ENCODE measurements at regions not wholly inside any gene's neighbourhood (a gene's known extent, or its start where the extent isn't known, plus 50 kb on each side); places are given as distances from the start of the nearest gene placed in this dataset.
A peak's percentile ranks its signal among the peaks of the same experiment; 100 is the strongest.

DNA sequence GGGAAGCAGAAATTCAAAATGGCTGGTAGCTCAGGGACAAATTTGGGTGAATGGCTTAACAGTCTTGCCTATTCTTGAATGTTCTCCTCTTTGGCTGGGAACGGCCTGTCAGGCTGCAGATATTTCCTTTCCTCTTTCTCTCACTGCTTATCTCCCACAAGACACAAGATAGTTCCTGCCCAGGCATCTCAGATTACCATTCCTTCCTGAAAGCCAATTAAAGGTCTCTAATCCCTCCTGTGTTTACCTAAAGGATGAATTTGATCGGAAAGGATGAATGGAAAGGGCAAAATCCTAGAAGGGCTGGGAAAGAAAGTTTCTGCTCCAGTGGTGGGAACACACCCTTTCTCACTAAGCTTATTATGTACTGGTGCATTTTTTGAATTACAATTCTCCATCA lies 95.9 kb upstream of the JAG1 start:
- no peak for DNase-seq (ENCODE audit: low read depth in 2 of 3, low spot score in 2 of 3)

GRCh38 chr20:10770753-10771152 lies 97.0 kb upstream of the JAG1 start:
- no peak for DNase-seq (ENCODE audit: low read depth in 2 of 3, low spot score in 2 of 3)

- no peak for DNase-seq (ENCODE audit: low read depth in 2 of 3, low spot score in 2 of 3)
Measured at GRCh38 chr20:10771435-10772140, 97.8 kb upstream of the JAG1 start.

DNA sequence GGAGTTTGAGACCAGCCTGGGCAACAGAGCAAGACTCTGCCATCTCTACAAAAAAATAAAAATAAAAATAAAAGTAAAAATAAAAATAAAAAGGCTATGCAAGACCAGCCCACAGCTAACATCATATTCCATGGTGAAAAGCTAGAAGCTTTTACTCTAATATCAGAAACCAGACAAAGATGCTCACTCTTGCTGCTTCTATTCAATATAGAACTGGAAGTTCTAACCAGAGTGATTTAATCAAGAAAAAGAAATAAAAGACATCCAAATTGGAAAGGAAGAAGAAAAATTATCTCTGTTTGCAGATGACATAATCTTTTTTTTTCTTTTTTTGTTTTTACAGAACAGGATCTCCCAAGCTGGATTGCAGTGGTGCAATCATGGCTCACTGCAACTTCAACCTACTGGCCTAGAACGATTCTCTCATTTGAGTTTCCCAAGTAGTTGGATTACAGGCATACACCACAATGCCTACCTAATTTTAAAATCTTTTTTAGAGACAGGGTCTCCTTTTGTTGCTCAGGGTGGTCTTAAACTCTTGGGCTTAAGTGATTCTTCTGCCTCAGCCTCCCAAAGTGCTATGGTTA lies 100.7 kb upstream of the JAG1 start:
- no peak for DNase-seq (ENCODE audit: low read depth in 2 of 3, low spot score in 2 of 3)

GRCh38 chr20:10777710-10778109 lies 103.9 kb upstream of the JAG1 start:
- no peak for DNase-seq (ENCODE audit: low read depth in 2 of 3, low spot score in 2 of 3)

DNA sequence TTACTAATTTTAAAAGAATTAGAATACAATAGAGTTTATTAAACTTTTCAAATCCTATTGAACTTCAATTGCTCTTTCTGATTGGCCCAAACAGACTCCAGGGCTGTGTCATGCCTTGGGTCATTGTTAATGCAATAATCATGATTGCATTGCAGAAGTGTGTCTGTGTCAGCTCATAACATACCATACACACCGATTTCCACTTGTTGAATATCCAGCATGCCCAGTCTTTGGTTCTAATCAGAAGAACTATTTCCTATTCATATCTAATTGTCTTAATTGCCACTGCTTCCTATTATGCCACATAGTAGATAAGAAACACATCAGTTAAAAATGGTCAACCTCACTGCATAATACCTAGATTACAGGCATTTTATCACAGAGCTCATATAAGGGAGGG lies 106.1 kb upstream of the JAG1 start:
- no peak for DNase-seq (ENCODE audit: low read depth in 2 of 3, low spot score in 2 of 3)

DNA sequence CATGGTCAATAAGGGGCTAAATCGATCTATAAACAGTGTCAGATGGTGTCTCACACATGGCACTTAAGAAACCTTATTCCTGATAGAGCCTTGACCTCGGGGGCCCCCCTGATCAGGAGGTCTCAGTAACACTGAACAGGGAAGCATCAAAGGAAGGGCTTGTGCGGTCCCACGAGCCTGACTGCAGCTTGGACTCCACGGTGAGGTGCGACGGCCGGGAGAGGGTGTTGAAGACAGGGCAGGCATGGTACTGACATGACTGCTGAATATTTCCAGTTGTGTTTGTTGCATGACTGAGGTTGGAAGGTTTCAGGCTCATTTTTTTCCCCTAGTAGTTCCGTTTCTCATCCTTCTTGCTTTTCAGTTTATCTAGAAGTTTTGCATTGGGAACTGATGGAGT lies 107.1 kb upstream of the JAG1 start:
- no peak for DNase-seq (ENCODE audit: low read depth in 2 of 3, low spot score in 2 of 3)

DNA sequence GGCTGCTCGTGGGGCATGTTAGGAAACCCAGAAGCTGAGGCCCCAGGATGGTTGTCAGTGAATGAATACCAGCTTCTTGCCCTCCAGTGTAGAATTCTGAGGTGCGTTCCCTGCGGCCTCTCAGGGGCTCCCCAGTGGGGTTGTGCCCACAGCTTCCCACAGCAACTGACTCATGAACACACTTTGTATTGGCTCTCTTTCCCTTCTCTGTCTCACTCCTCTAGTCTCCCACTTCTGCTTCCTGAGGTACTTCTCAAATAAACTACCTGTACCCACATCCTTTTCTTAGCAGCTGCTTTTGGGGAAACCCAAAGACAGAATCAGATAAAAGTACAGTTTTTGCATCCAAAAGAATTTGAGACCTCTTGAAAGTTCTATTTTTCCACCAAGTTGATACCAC lies 107.7 kb upstream of the JAG1 start:
- DNase-seq (ENCODE audit: low read depth in 2 of 3, low spot score in 2 of 3), result peak in 2 of 3 donors; percentile 34 to 60

DNA sequence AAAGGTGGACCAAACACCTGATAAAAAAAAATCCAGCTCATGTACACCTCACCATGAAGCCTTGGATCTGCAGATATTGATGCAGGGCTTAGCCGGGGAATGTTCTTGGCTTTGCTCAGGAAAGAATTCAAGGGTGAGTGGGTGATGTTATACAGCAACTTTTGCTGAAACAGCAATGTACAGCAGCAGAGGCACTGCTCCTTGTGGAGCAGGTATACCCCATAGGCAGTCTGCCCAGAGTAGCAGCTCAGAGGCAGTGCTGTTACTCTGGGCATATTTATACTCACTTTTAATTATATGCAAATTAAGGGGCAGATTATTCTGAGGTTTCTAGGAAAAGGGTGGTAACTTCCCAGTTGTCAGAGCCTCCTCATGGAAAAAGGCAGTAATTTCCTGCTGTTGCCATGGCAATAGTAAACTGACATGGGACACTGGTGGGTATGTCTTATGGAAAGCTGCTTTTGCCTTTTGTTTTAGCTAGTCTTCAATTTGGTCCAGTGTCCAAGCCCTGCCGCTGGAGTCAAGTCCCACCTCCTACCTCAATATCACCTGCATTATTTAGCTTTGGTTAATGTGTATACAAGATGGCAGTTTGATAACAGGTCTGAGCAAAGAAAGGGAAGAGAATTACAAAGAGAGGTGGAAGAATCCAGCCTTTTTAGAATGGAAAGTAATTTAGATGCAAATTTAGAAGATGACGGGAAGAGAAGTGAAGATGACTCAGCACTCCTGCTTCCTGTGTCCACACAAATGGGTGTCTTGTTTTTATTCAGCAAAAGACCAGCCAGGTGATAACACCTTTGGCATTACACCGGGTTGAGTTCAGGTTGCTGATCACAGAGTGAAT lies 110.1 kb upstream of the JAG1 start:
- DNase-seq (ENCODE audit: low read depth in 2 of 3, low spot score in 2 of 3), result no peak

DNA sequence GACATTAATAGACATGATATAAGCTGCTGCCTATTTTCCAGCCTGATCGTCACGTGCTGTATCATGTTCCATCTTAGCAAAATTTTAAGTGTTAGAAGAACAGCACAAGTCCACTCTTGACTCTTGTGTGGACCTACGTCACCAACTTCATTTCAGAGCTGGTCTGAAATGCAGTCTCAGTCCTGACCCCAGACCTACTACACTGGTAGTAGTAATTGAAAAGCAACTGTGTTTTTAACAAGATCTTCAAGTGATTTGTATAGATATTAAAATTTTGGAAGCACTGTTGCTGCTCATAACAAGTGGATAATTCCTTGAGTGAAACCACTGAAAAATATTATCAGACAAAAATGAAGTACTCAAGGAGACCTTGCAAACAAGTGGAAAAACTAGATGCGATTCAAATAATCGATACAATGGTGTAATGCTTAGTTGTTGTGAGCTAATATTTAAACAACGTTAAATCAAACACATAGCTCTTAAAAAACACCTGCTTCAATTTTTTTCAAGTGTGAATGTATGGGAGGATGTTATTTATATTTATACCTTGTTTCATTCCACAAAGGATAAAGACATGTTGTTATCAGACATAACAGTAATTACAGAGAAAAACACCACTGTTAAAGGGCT lies 110.9 kb upstream of the JAG1 start:
- no peak for DNase-seq (ENCODE audit: low read depth in 2 of 3, low spot score in 2 of 3)

GRCh38 chr20:10786678-10787077 lies 112.9 kb upstream of the JAG1 start:
- DNase-seq (ENCODE audit: low read depth in 2 of 3, low spot score in 2 of 3), result no peak

- no peak for DNase-seq (ENCODE audit: low read depth in 2 of 3, low spot score in 2 of 3)
Measured at GRCh38 chr20:10788055-10788454, 114.3 kb upstream of the JAG1 start.

DNA sequence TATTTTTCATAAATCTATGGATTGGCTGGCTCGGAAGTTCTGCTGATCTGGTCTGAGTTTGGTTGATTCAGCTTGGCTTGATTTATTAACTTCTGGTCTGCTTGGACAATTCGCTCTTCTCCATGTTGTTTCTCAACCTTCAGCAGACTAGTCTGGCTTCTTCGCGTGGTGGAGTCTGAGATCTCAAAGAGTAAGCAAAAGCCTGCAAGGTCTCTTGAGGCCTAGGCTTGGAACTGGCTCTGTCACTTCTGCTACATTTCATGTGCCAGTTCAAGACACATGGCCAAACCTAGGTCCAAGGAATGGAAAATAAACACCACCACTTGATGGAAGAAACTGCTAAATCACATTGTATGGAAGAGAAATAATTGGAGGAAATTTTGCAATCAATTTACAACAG lies 115.1 kb upstream of the JAG1 start:
- no peak for DNase-seq (ENCODE audit: low read depth in 2 of 3, low spot score in 2 of 3)

GRCh38 chr20:10789386-10789785 lies 115.6 kb upstream of the JAG1 start:
- DNase-seq (ENCODE audit: low read depth in 2 of 3, low spot score in 2 of 3), result no peak

GRCh38 chr20:10790013-10790412 lies 116.2 kb upstream of the JAG1 start:
- no peak for DNase-seq (ENCODE audit: low read depth in 2 of 3, low spot score in 2 of 3)

DNA sequence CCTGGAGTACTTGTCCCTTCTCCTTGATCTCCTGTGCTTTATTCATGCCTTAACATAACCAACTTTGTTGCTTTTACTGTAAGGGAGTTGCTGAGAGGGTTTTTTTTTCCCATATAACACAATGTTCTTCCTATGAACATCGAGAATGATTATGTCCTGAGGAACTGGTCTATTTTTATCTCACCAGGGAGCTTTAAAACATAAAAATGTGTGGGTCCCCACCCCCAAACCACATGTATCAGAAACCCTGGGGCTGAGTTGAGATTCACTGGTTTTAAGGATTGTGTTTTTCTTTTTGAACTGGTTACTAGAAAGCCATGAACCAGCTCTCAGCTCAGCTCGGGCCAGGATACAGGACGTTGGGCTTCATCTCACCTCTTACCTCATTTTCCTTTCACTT lies 118.5 kb upstream of the JAG1 start:
- DNase-seq (ENCODE audit: low read depth in 2 of 3, low spot score in 2 of 3), result no peak

DNA sequence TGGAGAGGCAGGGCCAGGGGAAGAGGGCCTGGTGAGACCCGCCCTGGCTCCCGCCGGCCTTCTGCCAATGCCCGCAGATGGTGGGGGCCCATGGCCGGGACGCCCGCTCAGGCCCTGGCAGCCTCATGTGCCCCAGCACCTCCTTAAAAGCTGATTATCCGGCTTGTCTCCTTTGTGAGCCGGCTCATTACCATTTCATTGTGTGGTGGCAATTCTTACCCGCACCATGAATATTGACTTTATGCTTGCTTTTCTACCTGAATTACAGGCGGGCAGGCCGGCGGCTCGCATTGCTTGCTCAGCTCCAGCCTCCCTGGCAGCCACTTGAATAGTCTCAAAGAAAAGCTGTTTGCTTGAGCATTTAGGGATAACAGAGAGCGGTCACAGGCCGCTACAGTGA lies 120.0 kb upstream of the JAG1 start:
- DNase-seq (ENCODE audit: low read depth in 2 of 3, low spot score in 2 of 3), result no peak

DNA sequence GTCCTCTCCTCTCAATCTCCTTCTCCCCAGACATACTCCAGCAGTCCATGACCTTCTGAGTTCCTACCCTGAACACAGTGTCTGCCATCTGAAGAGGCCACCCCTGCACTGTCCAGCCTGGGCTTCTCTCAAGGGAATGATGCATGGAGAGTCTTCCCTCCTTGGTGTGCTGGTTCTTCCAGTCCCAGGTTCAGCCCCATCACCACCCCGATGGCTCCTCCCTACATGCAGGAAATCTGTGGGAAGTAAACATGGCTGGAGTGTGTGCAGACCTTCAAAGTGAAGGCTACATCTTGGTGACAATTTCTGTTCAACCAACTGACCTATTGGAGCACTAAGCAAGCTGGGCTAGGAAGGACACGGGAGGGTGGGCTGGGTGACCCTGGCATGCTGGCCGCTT lies 121.0 kb upstream of the JAG1 start:
- no peak for DNase-seq (ENCODE audit: low read depth in 2 of 3, low spot score in 2 of 3)

GRCh38 chr20:10795286-10796026 lies 121.7 kb upstream of the JAG1 start:
- no peak for DNase-seq (ENCODE audit: low read depth in 2 of 3, low spot score in 2 of 3)

DNA sequence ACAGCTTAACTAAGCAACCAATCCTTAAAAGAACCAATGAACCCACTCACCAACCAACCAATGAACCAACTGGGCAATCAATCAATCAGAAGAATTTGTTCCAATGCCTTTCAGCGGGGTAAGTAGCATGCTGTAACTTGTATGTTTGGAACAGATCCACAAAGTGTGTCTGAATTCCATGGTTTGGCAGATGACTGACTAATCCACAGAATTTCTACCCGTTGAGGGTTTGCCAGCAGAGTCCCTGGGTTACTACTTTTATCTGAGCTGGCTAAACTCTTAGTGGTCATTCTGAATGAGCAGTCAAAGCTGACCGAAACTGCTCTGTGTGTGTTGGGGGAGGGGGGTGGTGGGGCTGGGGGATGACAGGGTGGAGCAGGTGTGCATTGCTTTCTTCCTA lies 125.0 kb upstream of the JAG1 start:
- no peak for DNase-seq (ENCODE audit: low read depth in 2 of 3, low spot score in 2 of 3)

DNA sequence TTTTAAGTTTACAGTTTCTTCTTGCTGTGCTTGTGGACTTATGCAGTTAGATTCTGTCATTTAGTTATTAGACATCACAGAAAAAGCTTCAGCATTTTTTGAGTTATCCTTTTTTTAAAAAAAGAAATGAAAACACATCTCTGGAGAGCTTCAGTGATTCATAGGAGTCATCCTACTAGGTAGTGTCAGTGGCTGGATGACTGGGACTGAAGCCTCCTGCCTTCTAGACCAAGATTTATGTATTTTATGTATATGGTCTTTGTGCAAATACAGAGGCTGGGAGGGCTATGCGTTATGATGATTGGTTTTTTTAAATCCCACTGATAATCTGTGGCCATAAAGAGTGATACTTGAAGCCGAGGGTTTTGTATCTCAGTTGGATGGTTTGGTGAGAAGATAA lies 125.9 kb upstream of the JAG1 start:
- no peak for DNase-seq (ENCODE audit: low read depth in 2 of 3, low spot score in 2 of 3)

Data from hematopoietic multipotent progenitor cell (in vitro differentiated cells).